Panc1 (cell line): ENCODE measurements at regions not wholly inside any gene's neighbourhood (a gene's known extent, or its start where the extent isn't known, plus 50 kb on each side); places are given as distances from the start of the nearest gene placed in this dataset.

ENCODE experiments used
- ATAC-seq: fragments of 200-7000 bp; cut with Tn5 transposase; 2 replicates; pipeline ENCODE4 v1.9.1; 2020; ENCODE audit warnings: mild to moderate bottlenecking, moderate library complexity
- BruUV-seq: library from RNA; stranded (reverse); fragments of 400-500 nt; replicated peaks from 2 replicates; lab custom pipeline; 2021; lab: Mats Ljungman, UMichigan
- CTCF ChIA-PET: fragments of 300-600 bp; sonication (Branson Sonifier 250); formaldehyde crosslinking; loops from one replicate; lab custom pipeline; 2022; ENCODE audit warnings: antibody characterized with exemption; lab: Charles Lee
- POLR2A ChIA-PET: fragments of 300-600 bp; sonication (Branson Sonifier 250); formaldehyde crosslinking; loops from one replicate; lab custom pipeline; 2022; ENCODE audit warnings: antibody characterized with exemption; lab: Charles Lee
- DNase-seq: peaks from one replicate; pipeline ENCODE4 v3.0.0-alpha.2; 2010; ENCODE audit warnings: low read depth, low spot score
- H3K27ac ChIP-seq: 2 replicates; pipeline ENCODE4 v1.5.1; 2011; ENCODE audit warnings: mild to moderate bottlenecking, low read length, inconsistent platforms
- H3K27me3 ChIP-seq: fragments of 200-500 bp; sonication (Bioruptor generic); 2 replicates; pipeline ENCODE4 v1.6.0; 2014; ENCODE audit warnings: low read length, inconsistent platforms; ENCODE audit not compliant: control insufficient read depth, insufficient read depth
- H3K36me3 ChIP-seq: fragments of 200-500 bp; sonication (Bioruptor generic); 2 replicates; pipeline ENCODE4 v1.5.1; 2014; ENCODE audit warnings: inconsistent platforms, mild to moderate bottlenecking, low read length, moderate library complexity; ENCODE audit not compliant: control insufficient read depth, insufficient read depth
- H3K4me1 ChIP-seq: 2 replicates; pipeline ENCODE4 v1.5.1; 2011; ENCODE audit warnings: inconsistent platforms, mild to moderate bottlenecking, low read length, moderate library complexity; ENCODE audit not compliant: control insufficient read depth, insufficient read depth
- H3K4me3 ChIP-seq, 2 experiments: 2 replicates each; pipeline ENCODE4 v1.5.1; 2011 to 2012; ENCODE audit warnings: low read depth in 2 of 2, low read length in 2 of 2, mild to moderate bottlenecking in 2 of 2, inconsistent platforms in 1 of 2, moderate library complexity in 1 of 2
- H3K9me3 ChIP-seq: fragments of 200-500 bp; sonication (Bioruptor generic); 2 replicates; pipeline ENCODE4 v1.5.1; 2014; ENCODE audit warnings: low read depth, mild to moderate bottlenecking, inconsistent platforms, low read length, moderate library complexity; ENCODE audit not compliant: control insufficient read depth, insufficient read depth
- POLR2AphosphoS5 ChIP-seq: IDR thresholded peaks from 2 replicates; pipeline ENCODE4 v1.6.1; 2012; ENCODE audit warnings: mild to moderate bottlenecking, low read depth, low read length, moderate library complexity
- SIN3A ChIP-seq: IDR thresholded peaks from 2 replicates; pipeline ENCODE4 v1.6.1; 2012; ENCODE audit warnings: low read depth, mild to moderate bottlenecking, low read length, moderate library complexity, borderline replicate concordance; ENCODE audit not compliant: insufficient read depth
- TCF7L2 ChIP-seq: IDR thresholded peaks from 2 replicates; pipeline ENCODE4 v1.6.1; 2011; ENCODE audit warnings: mild to moderate bottlenecking, low read depth, low read length, inconsistent platforms
- in situ Hi-C: cut with HindIII; loops from 2 replicates; pipeline ENCODE4 v1.10.0; 2016; ENCODE audit warnings: low sequenced_read_pairs, low pct_unique_long_range_greater_than_20kb
- intact Hi-C: fragments of 100-400 bp; cut with micrococcal nuclease; formaldehyde crosslinking; loops from one replicate; pipeline ENCODE4 v1.10.0; 2022; ENCODE audit not compliant: unreplicated experiment
- TF ChIP-seq, protein P1 (sequence below), 2 experiments: IDR thresholded peaks; 2 replicates each; pipeline ENCODE4 v1.6.1; 2011 to 2012; ENCODE audit warnings: low read depth in 2 of 2, control low read depth in 1 of 2, low read length in 1 of 2, mild to moderate bottlenecking in 1 of 2, moderate library complexity in 1 of 2; ENCODE audit not compliant: insufficient read depth in 1 of 2
- TF ChIP-seq, protein P2 (sequence below): fragments of 450-650 bp; IDR thresholded peaks from 2 replicates; pipeline ENCODE4 v1.5.1; 2017; ENCODE audit warnings: mild to moderate bottlenecking

GRCh38 chr10:7094781-7095180 lies 316.1 kb downstream of the SFMBT2 start:
- intact Hi-C loops: no loop called here
- Histone ChIP-seq H3K9me3 (no peaks in the 10 kb centered on the region), H3K4me3 (no peak overlapping the region), H3K27me3 (no peaks in the 10 kb centered on the region), H3K4me1 (no peaks in the 10 kb centered on the region), H3K27ac (no peak overlapping the region), H3K36me3 (no peaks in the 10 kb centered on the region)
- no peak for DNase-seq
- CTCF ChIA-PET: no interaction called here
- POLR2A ChIA-PET: no interaction called here
- in situ Hi-C loops: no loop called here
- ATAC-seq: no peak
- TF ChIP-seq, protein P1, sequence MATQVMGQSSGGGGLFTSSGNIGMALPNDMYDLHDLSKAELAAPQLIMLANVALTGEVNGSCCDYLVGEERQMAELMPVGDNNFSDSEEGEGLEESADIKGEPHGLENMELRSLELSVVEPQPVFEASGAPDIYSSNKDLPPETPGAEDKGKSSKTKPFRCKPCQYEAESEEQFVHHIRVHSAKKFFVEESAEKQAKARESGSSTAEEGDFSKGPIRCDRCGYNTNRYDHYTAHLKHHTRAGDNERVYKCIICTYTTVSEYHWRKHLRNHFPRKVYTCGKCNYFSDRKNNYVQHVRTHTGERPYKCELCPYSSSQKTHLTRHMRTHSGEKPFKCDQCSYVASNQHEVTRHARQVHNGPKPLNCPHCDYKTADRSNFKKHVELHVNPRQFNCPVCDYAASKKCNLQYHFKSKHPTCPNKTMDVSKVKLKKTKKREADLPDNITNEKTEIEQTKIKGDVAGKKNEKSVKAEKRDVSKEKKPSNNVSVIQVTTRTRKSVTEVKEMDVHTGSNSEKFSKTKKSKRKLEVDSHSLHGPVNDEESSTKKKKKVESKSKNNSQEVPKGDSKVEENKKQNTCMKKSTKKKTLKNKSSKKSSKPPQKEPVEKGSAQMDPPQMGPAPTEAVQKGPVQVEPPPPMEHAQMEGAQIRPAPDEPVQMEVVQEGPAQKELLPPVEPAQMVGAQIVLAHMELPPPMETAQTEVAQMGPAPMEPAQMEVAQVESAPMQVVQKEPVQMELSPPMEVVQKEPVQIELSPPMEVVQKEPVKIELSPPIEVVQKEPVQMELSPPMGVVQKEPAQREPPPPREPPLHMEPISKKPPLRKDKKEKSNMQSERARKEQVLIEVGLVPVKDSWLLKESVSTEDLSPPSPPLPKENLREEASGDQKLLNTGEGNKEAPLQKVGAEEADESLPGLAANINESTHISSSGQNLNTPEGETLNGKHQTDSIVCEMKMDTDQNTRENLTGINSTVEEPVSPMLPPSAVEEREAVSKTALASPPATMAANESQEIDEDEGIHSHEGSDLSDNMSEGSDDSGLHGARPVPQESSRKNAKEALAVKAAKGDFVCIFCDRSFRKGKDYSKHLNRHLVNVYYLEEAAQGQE (IDR thresholded peaks at IDR 0.05; ENCODE audit: insufficient read depth in 1 of 2, low read depth in 2 of 2, low read length in 1 of 2): no peak
- TF ChIP-seq TCF7L2 (no peak), SIN3A (no peak), POLR2AphosphoS5 (no peak)
- TF ChIP-seq, protein P2, sequence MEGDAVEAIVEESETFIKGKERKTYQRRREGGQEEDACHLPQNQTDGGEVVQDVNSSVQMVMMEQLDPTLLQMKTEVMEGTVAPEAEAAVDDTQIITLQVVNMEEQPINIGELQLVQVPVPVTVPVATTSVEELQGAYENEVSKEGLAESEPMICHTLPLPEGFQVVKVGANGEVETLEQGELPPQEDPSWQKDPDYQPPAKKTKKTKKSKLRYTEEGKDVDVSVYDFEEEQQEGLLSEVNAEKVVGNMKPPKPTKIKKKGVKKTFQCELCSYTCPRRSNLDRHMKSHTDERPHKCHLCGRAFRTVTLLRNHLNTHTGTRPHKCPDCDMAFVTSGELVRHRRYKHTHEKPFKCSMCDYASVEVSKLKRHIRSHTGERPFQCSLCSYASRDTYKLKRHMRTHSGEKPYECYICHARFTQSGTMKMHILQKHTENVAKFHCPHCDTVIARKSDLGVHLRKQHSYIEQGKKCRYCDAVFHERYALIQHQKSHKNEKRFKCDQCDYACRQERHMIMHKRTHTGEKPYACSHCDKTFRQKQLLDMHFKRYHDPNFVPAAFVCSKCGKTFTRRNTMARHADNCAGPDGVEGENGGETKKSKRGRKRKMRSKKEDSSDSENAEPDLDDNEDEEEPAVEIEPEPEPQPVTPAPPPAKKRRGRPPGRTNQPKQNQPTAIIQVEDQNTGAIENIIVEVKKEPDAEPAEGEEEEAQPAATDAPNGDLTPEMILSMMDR: no peak
- BruUV-seq: no TSS peak

- CTCF ChIA-PET: no interaction called here
- no peak for DNase-seq
- in situ Hi-C loops: no loop called here
Observed at GRCh38 chr10:7093368-7093767, 317.5 kb downstream of the SFMBT2 start.

More at GRCh38 chr10:7093368-7093767, 317.5 kb downstream of the SFMBT2 start:
- TF ChIP-seq POLR2AphosphoS5 (no peak), TCF7L2 (no peak), SIN3A (no peak)
- TF ChIP-seq, protein P2: no peak
- TF ChIP-seq, protein P1 (IDR thresholded peaks at IDR 0.05; ENCODE audit: insufficient read depth in 1 of 2, low read depth in 2 of 2, low read length in 1 of 2): no peak
- Histone ChIP-seq H3K27me3 (no peaks in the 10 kb centered on the region), H3K36me3 (no peaks in the 10 kb centered on the region), H3K27ac (no peak overlapping the region), H3K4me1 (no peaks in the 10 kb centered on the region), H3K9me3 (no peaks in the 10 kb centered on the region), H3K4me3 (no peak overlapping the region)
- POLR2A ChIA-PET: no interaction called here
- intact Hi-C loops: no loop called here
- BruUV-seq: no TSS peak
- ATAC-seq: no peak
